ENCODE measurements at regions not wholly inside any gene's neighbourhood (a gene's known extent, or its start where the extent isn't known, plus 50 kb on each side); places are given as distances from the start of the nearest gene placed in this dataset.

DNA sequence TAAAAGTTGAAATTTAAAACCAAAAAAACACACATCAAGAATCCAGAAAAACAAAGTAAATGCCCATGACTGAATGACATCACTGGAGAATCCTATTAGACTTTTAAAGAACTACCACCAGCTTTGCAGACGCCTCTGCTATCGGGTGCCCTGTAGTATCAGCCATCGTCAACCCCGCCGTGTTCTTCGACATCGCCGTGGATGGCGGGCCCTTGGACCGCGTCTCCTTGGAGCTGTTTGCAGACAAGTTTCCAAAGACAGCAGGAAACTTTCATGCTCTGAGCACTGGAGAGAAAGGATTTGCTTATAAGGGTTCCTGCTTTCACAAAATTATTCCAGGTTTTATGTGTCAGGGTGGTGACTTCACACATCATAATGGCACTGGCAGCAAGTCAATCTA lies 201.9 kb downstream of the DMAC1 start:
- H3K4me3 ChIP-seq (IDR thresholded peaks at IDR 0.05; ENCODE audit: insufficient read depth, low read depth, low read length), result no peak overlapping the region

DNA sequence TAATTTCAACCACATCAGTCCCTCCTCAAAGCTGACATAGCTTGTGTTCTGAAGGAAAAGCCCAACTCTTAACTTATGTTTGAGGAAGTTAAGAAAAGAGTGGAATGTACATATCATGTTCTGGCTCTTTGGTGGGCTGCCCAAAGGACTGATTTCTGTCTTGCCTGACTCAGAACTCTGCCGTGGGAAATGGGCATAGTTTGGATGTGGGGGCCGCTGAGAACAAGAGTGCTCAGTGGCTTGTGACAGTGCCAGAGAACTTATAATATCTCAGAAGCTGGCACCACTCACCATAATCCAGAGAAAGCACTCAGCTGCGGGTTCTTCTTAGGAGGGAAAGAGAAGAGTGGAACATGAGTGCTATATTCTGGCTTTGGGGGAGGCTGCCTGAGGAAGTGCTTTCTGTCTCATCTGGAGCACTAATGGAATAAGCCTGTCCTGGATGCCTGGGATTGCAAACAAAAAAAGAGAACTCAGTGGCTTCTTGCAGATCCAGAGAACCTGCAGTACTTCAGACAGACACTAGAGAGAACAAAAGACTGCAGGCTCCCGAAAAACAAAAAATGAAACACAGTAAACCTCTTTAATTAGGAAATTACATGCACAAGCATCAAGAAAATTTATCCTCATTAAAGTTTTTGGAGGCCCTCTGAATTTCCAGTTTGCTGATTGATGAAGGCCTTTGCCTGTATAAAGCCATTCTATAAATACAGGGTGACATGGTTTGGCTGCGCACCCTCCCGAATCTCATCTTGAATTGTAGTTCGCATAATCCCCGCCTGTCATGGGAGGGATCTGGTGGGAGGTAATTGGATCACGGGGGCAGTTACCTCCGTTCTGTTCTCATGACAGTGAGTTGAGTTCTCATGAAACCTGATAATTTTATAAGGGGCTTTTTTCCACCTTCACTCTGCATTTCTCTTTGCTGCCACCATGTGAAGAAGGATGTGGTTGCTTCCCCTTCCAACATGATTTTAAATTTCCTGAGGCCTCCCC lies 207.0 kb downstream of the DMAC1 start:
- Histone ChIP-seq H3K79me2 (ENCODE audit: insufficient read depth, low read depth) (no peaks in the 10 kb centered on the region), H3K4me2 (no peak overlapping the region), H3K27me3 (ENCODE audit: insufficient read depth, low read depth) (no peaks in the 10 kb centered on the region), H3K27ac (no peak overlapping the region), H3K4me3 (IDR thresholded peaks at IDR 0.05; ENCODE audit: insufficient read depth, low read depth, low read length) (no peak overlapping the region), H2AFZ (ENCODE audit: low read depth) (no peak overlapping the region), H3K4me1 (ENCODE audit: low read depth, poor library complexity, severe bottlenecking) (no peaks in the 10 kb centered on the region), H3K36me3 (ENCODE audit: insufficient read depth) (no peaks in the 10 kb centered on the region), H3K9ac (no peak overlapping the region), H4K20me1 (ENCODE audit: insufficient read depth) (no peaks in the 10 kb centered on the region)
- TF ChIP-seq, protein P1, sequence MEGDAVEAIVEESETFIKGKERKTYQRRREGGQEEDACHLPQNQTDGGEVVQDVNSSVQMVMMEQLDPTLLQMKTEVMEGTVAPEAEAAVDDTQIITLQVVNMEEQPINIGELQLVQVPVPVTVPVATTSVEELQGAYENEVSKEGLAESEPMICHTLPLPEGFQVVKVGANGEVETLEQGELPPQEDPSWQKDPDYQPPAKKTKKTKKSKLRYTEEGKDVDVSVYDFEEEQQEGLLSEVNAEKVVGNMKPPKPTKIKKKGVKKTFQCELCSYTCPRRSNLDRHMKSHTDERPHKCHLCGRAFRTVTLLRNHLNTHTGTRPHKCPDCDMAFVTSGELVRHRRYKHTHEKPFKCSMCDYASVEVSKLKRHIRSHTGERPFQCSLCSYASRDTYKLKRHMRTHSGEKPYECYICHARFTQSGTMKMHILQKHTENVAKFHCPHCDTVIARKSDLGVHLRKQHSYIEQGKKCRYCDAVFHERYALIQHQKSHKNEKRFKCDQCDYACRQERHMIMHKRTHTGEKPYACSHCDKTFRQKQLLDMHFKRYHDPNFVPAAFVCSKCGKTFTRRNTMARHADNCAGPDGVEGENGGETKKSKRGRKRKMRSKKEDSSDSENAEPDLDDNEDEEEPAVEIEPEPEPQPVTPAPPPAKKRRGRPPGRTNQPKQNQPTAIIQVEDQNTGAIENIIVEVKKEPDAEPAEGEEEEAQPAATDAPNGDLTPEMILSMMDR (conservative IDR thresholded peaks at IDR 0.05; ENCODE audit: low read depth, low read length), result no peak

More for the DNA sequence above, 201.9 kb downstream of the DMAC1 start:
- H3K4me2 ChIP-seq, result no peak overlapping the region
- no peaks in the 10 kb centered on the region for H3K36me3 ChIP-seq (ENCODE audit: insufficient read depth)
- H3K27me3 ChIP-seq (ENCODE audit: insufficient read depth, low read depth), result no peaks in the 10 kb centered on the region
- no peaks in the 10 kb centered on the region for H3K4me1 ChIP-seq (ENCODE audit: low read depth, poor library complexity, severe bottlenecking)
- H3K9ac ChIP-seq, result no peak overlapping the region
- no peaks in the 10 kb centered on the region for H4K20me1 ChIP-seq (ENCODE audit: insufficient read depth)
- no peak overlapping the region for H2AFZ ChIP-seq (ENCODE audit: low read depth)
- H3K27ac ChIP-seq, result no peak overlapping the region
- TF ChIP-seq, protein P1 (conservative IDR thresholded peaks at IDR 0.05; ENCODE audit: low read depth, low read length), result no peak
- H3K79me2 ChIP-seq (ENCODE audit: insufficient read depth, low read depth), result no peaks in the 10 kb centered on the region

DNA sequence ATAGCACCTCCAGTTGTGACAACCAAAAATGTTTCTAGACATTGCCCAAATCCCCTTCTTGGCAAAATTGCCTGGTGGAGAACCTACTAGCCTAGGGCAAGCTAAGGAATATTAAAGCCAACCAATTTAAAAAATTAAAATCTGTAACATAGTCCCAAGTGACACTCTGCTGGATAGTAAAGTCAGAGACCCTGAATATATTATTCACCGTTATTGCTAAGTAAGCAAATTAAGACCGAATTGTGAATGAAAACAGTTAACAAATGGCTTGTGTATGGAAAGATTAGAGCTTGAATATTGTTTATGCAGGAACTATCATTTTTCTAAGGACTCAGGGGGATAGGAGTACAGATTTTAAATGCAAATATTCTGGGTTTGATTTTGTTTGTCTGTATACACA lies 208.1 kb downstream of the DMAC1 start:
- Histone ChIP-seq H3K79me2 (ENCODE audit: insufficient read depth, low read depth) (no peaks in the 10 kb centered on the region), H3K27ac (no peak overlapping the region), H2AFZ (ENCODE audit: low read depth) (no peak overlapping the region), H3K9ac (no peak overlapping the region), H3K4me2 (no peak overlapping the region), H3K36me3 (ENCODE audit: insufficient read depth) (no peaks in the 10 kb centered on the region), H3K4me3 (IDR thresholded peaks at IDR 0.05; ENCODE audit: insufficient read depth, low read depth, low read length) (no peak overlapping the region), H3K4me1 (ENCODE audit: low read depth, poor library complexity, severe bottlenecking) (no peaks in the 10 kb centered on the region), H4K20me1 (ENCODE audit: insufficient read depth) (no peaks in the 10 kb centered on the region), H3K27me3 (ENCODE audit: insufficient read depth, low read depth) (no peaks in the 10 kb centered on the region)
- TF ChIP-seq, protein P1 (conservative IDR thresholded peaks at IDR 0.05; ENCODE audit: low read depth, low read length), result no peak

DNA sequence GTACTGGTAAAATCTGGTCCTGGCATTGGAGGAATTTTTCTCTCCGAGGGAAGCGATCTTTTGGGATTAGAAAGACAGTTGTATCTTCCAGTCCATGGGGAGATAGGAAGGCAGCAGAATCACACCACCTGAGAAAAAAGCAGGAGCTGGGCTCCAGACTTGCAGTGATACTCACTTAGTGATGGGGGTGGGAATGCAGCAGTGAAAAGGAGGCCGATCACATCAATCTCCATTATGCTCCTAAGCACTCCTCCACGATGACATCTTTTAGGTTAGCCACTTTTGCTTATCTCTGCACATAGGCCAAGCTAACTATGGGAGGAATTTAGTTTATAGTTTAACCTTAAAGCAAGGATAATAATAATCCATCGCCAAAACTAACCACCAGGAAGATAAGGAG lies 219.0 kb downstream of the DMAC1 start:
- TF ChIP-seq, protein P1 (conservative IDR thresholded peaks at IDR 0.05; ENCODE audit: low read depth, low read length), result no peak
- Histone ChIP-seq H3K4me1 (ENCODE audit: low read depth, poor library complexity, severe bottlenecking) (no peaks in the 10 kb centered on the region), H3K4me2 (no peak overlapping the region), H3K79me2 (ENCODE audit: insufficient read depth, low read depth) (no peaks in the 10 kb centered on the region), H4K20me1 (ENCODE audit: insufficient read depth) (no peaks in the 10 kb centered on the region), H3K27me3 (ENCODE audit: insufficient read depth, low read depth) (no peaks in the 10 kb centered on the region), H3K9ac (no peak overlapping the region), H3K4me3 (IDR thresholded peaks at IDR 0.05; ENCODE audit: insufficient read depth, low read depth, low read length) (no peak overlapping the region), H3K27ac (no peak overlapping the region), H3K36me3 (ENCODE audit: insufficient read depth) (no peaks in the 10 kb centered on the region), H2AFZ (ENCODE audit: low read depth) (no peak overlapping the region)

All from KMS-11 (cell line).